SU-DHL-6 (cell line): ENCODE measurements at regions not wholly inside any gene's neighbourhood (a gene's known extent, or its start where the extent isn't known, plus 50 kb on each side); places are given as distances from the start of the nearest gene placed in this dataset.

Experiments
- H2AFZ ChIP-seq: fragments of 200-600 bp; sonication (generic); 2 replicates; pipeline ENCODE4 v1.6.1; 2014; ENCODE audit warnings: low read depth, mild to moderate bottlenecking, moderate library complexity, mixed read lengths, antibody characterized with exemption, low read length; ENCODE audit not compliant: severe bottlenecking
- H3F3A ChIP-seq: fragments of 200-600 bp; shearing (Covaris generic); 2 replicates; pipeline ENCODE4 v1.6.0; 2016; ENCODE audit warnings: antibody characterized with exemption, mild to moderate bottlenecking; ENCODE audit not compliant: insufficient read depth
- H3K27ac ChIP-seq: fragments of 200-600 bp; sonication (generic); 2 replicates; pipeline ENCODE4 v1.5.1; 2016; ENCODE audit warnings: low read depth, mild to moderate bottlenecking, low read length, moderate library complexity, mixed read lengths
- H3K27me3 ChIP-seq: fragments of 200-600 bp; sonication (generic), shearing (Covaris generic); 2 replicates; pipeline ENCODE4 v1.6.0; 2014; ENCODE audit warnings: mild to moderate bottlenecking, low read length
- H3K36me3 ChIP-seq: fragments of 200-600 bp; sonication (generic); 2 replicates; pipeline ENCODE4 v1.6.1; 2014; ENCODE audit warnings: mild to moderate bottlenecking, low read length, mixed read lengths
- H3K4me2 ChIP-seq: fragments of 300-600, 200-600 bp; shearing (Covaris generic), sonication (generic); 2 replicates; pipeline ENCODE4 v1.6.0; 2014; ENCODE audit warnings: low read length, low read depth, mild to moderate bottlenecking; ENCODE audit not compliant: poor library complexity, severe bottlenecking
- H3K4me3 ChIP-seq: fragments of 200-600 bp; sonication (generic); 2 replicates; pipeline ENCODE4 v1.5.1; 2014; ENCODE audit warnings: antibody characterized with exemption, low read length, mild to moderate bottlenecking, mixed read lengths; ENCODE audit not compliant: insufficient read depth, poor library complexity, severe bottlenecking
- H3K79me2 ChIP-seq: fragments of 200-600 bp; sonication (generic); 2 replicates; pipeline ENCODE4 v1.6.1; 2014; ENCODE audit warnings: mild to moderate bottlenecking, low read length, moderate library complexity; ENCODE audit not compliant: insufficient read depth
- H3K9ac ChIP-seq: fragments of 200-600 bp; sonication (generic); 2 replicates; pipeline ENCODE4 v1.7.0; 2014; ENCODE audit warnings: mild to moderate bottlenecking, low read length
- H3K9me2 ChIP-seq: fragments of 200-600 bp; sonication (generic); replicated peaks from 2 replicates; pipeline ENCODE4 v1.6.1; 2014; ENCODE audit warnings: low read length; ENCODE audit not compliant: insufficient read depth
- H3K9me3 ChIP-seq: fragments of 200-600 bp; sonication (generic); 2 replicates; pipeline ENCODE4 v1.6.1; 2014; ENCODE audit warnings: low read length, mixed read lengths; ENCODE audit not compliant: insufficient read depth
- H4K20me1 ChIP-seq: fragments of 200-600 bp; sonication (generic); 2 replicates; pipeline ENCODE4 v1.6.1; 2014; ENCODE audit warnings: low read depth, mild to moderate bottlenecking, antibody characterized with exemption, low read length, moderate library complexity, mixed read lengths
- CTCF ChIP-seq: fragments of 200-600 bp; sonication (generic); IDR thresholded peaks from one replicate; pipeline ENCODE4 v1.5.1; 2017; ENCODE audit warnings: antibody characterized with exemption, mild to moderate bottlenecking, low read length, moderate library complexity; ENCODE audit not compliant: insufficient read depth, poor library complexity, severe bottlenecking
- EZH2phosphoT487 ChIP-seq: fragments of 200-600 bp; sonication (generic), shearing (Covaris generic); conservative IDR thresholded peaks from 2 replicates; pipeline ENCODE4 v1.6.1; 2018; ENCODE audit warnings: mild to moderate bottlenecking, antibody characterized with exemption, low read length, moderate library complexity, mixed read lengths

GRCh38 chr3:67916353-67916752 lies 261.9 kb upstream of the SUCLG2 start:
- H3K27me3 ChIP-seq, result no peaks in the 10 kb centered on the region
- H3F3A ChIP-seq, result no peaks in the 10 kb centered on the region
- no peaks in the 10 kb centered on the region for H4K20me1 ChIP-seq
- no peaks in the 10 kb centered on the region for H3K36me3 ChIP-seq
- H3K79me2 ChIP-seq, result no peaks in the 10 kb centered on the region
- no peaks in the 10 kb centered on the region for H3K9me2 ChIP-seq
- no peak for TF ChIP-seq EZH2phosphoT487
- no peak for TF ChIP-seq CTCF
- no peak overlapping the region for H3K4me3 ChIP-seq
- H3K4me2 ChIP-seq, result no peak overlapping the region
- H2AFZ ChIP-seq, result no peak overlapping the region
- H3K9me3 ChIP-seq, result no peaks in the 10 kb centered on the region
- H3K9ac ChIP-seq, result no peak overlapping the region
- H3K27ac ChIP-seq, result no peak overlapping the region

GRCh38 chr3:67907735-67908134 lies 253.3 kb upstream of the SUCLG2 start:
- Histone ChIP-seq H3K4me2 (no peak overlapping the region), H3K9me3 (no peaks in the 10 kb centered on the region), H3K79me2 (no peaks in the 10 kb centered on the region), H3K27ac (no peak overlapping the region), H3K36me3 (no peaks in the 10 kb centered on the region), H3K9ac (no peak overlapping the region), H3K4me3 (no peak overlapping the region), H3K9me2 (no peaks in the 10 kb centered on the region), H3F3A (no peaks in the 10 kb centered on the region), H2AFZ (no peak overlapping the region), H3K27me3 (no peaks in the 10 kb centered on the region), H4K20me1 (no peaks in the 10 kb centered on the region)
- TF ChIP-seq EZH2phosphoT487 (no peak), CTCF (no peak)

GRCh38 chr3:67906261-67906660 lies 251.8 kb upstream of the SUCLG2 start:
- Histone ChIP-seq H3K36me3 (no peaks in the 10 kb centered on the region), H3K9ac (no peak overlapping the region), H3K4me3 (no peak overlapping the region), H4K20me1 (no peaks in the 10 kb centered on the region), H3K4me2 (no peak overlapping the region), H3K9me3 (no peaks in the 10 kb centered on the region), H3K27ac (no peak overlapping the region), H3K27me3 (no peaks in the 10 kb centered on the region), H3K9me2 (no peaks in the 10 kb centered on the region), H3F3A (no peaks in the 10 kb centered on the region), H3K79me2 (no peaks in the 10 kb centered on the region), H2AFZ (no peak overlapping the region)
- no peak for TF ChIP-seq EZH2phosphoT487
- no peak for TF ChIP-seq CTCF

- Histone ChIP-seq H3K9ac (no peak overlapping the region), H3K9me3 (no peaks in the 10 kb centered on the region), H2AFZ (no peak overlapping the region), H3K79me2 (no peaks in the 10 kb centered on the region), H3F3A (no peaks in the 10 kb centered on the region), H3K9me2 (no peaks in the 10 kb centered on the region), H3K4me3 (no peak overlapping the region), H4K20me1 (no peaks in the 10 kb centered on the region), H3K4me2 (no peak overlapping the region), H3K36me3 (no peaks in the 10 kb centered on the region), H3K27me3 (no peaks in the 10 kb centered on the region), H3K27ac (no peak overlapping the region)
- no peak for TF ChIP-seq CTCF
- TF ChIP-seq EZH2phosphoT487, result no peak
Observed at GRCh38 chr3:67901681-67902080, 247.3 kb upstream of the SUCLG2 start.
